ENCODE measurements at regions not wholly inside any gene's neighbourhood (a gene's known extent, or its start where the extent isn't known, plus 50 kb on each side); places are given as distances from the start of the nearest gene placed in this dataset.
"Not testable (repeated sequence)": the region's sequence is repeated elsewhere in the genome, so short reads cannot be mapped to it uniquely, and the experiment has no call there.

DNA sequence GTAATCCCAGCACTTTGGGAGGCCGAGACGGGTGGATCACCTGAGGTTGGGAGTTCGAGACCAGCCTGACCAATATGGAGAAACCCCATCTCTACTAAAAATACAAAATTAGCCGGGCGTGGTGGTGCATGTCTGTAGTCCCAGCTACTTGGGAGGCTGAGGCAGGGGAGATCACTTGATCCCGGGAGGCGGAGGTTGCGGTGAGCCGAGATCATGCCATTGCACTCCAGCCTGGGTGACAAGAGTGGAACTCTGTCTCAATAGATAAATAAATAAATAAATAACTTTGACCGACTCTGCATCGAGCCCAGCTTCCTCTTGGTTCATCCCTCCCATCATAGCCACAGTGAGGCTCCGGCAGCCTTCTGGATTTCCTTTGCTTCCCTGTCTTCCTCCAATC is 89.6 kb downstream of the CRLF2 start:
- TF ChIP-seq, protein P1, sequence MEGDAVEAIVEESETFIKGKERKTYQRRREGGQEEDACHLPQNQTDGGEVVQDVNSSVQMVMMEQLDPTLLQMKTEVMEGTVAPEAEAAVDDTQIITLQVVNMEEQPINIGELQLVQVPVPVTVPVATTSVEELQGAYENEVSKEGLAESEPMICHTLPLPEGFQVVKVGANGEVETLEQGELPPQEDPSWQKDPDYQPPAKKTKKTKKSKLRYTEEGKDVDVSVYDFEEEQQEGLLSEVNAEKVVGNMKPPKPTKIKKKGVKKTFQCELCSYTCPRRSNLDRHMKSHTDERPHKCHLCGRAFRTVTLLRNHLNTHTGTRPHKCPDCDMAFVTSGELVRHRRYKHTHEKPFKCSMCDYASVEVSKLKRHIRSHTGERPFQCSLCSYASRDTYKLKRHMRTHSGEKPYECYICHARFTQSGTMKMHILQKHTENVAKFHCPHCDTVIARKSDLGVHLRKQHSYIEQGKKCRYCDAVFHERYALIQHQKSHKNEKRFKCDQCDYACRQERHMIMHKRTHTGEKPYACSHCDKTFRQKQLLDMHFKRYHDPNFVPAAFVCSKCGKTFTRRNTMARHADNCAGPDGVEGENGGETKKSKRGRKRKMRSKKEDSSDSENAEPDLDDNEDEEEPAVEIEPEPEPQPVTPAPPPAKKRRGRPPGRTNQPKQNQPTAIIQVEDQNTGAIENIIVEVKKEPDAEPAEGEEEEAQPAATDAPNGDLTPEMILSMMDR (IDR thresholded peaks at IDR 0.05 in 8 of 11, conservative IDR thresholded peaks at IDR 0.05 in 3 of 11), result not testable (repeated sequence)
- TF ChIP-seq POLR2A (IDR thresholded peaks at IDR 0.05), result not testable (repeated sequence)
